GM23248 (cell line): ENCODE measurements at regions not wholly inside any gene's neighbourhood (a gene's known extent, or its start where the extent isn't known, plus 50 kb on each side); places are given as distances from the start of the nearest gene placed in this dataset.

Experiments
- DNase-seq: peaks from one replicate; pipeline ENCODE4 v3.0.0-alpha.2; 2015
- H2AFZ ChIP-seq: fragments of 200-600 bp; sonication (generic); 2 replicates; pipeline ENCODE4 v1.6.1; 2016; ENCODE audit warnings: antibody characterized with exemption
- H3F3A ChIP-seq: fragments of 200-600 bp; sonication (generic); 2 replicates; pipeline ENCODE4 v1.6.1; 2016; ENCODE audit warnings: mild to moderate bottlenecking, antibody characterized with exemption, mixed run types; ENCODE audit not compliant: insufficient read depth
- H3K27ac ChIP-seq: fragments of 200-600 bp; sonication (generic); 2 replicates; pipeline ENCODE4 v1.5.1; 2016; ENCODE audit warnings: mild to moderate bottlenecking
- H3K27me3 ChIP-seq: fragments of 200-600 bp; sonication (generic); replicated peaks from 2 replicates; pipeline ENCODE4 v1.6.1; 2016; ENCODE audit warnings: mild to moderate bottlenecking; ENCODE audit not compliant: insufficient read depth
- H3K36me3 ChIP-seq: fragments of 200-600 bp; sonication (generic); 2 replicates; pipeline ENCODE4 v1.6.1; 2016; ENCODE audit warnings: low read depth, mild to moderate bottlenecking
- H3K4me1 ChIP-seq: fragments of 200-600 bp; sonication (generic); 2 replicates; pipeline ENCODE4 v1.6.1; 2016; ENCODE audit warnings: mild to moderate bottlenecking; ENCODE audit not compliant: insufficient read depth
- H3K4me2 ChIP-seq: fragments of 200-600 bp; sonication (generic); one replicate; pipeline ENCODE4 v1.6.1; 2016; ENCODE audit warnings: mild to moderate bottlenecking; ENCODE audit not compliant: unreplicated experiment
- H3K4me3 ChIP-seq: fragments of 200-600 bp; sonication (generic); 2 replicates; pipeline ENCODE4 v1.5.1; 2016; ENCODE audit warnings: mild to moderate bottlenecking
- H3K79me2 ChIP-seq: fragments of 200-600 bp; sonication (generic); 2 replicates; pipeline ENCODE4 v1.6.1; 2016; ENCODE audit warnings: mild to moderate bottlenecking; ENCODE audit not compliant: insufficient read depth
- H3K9ac ChIP-seq: fragments of 200-600 bp; sonication (generic); 2 replicates; pipeline ENCODE4 v1.6.1; 2016; ENCODE audit warnings: mild to moderate bottlenecking
- H3K9me2 ChIP-seq: fragments of 200-600 bp; sonication (generic); 2 replicates; pipeline ENCODE4 v1.6.1; 2016; ENCODE audit warnings: mixed run types, mild to moderate bottlenecking, moderate library complexity; ENCODE audit not compliant: insufficient read depth
- H3K9me3 ChIP-seq: fragments of 200-600 bp; sonication (generic); one replicate; pipeline ENCODE4 v1.6.1; 2017; ENCODE audit warnings: low read depth
- H4K20me1 ChIP-seq: fragments of 200-600 bp; sonication (generic); 2 replicates; pipeline ENCODE4 v1.6.0; 2016; ENCODE audit not compliant: insufficient read depth
- EZH2 ChIP-seq: fragments of 200-600 bp; sonication (generic); IDR thresholded peaks from 2 replicates; pipeline ENCODE4 v1.6.1; 2018; ENCODE audit warnings: antibody characterized with exemption, mild to moderate bottlenecking; ENCODE audit not compliant: insufficient read depth, poor library complexity, severe bottlenecking
- EZH2phosphoT487 ChIP-seq: fragments of 200-600 bp; sonication (generic); IDR thresholded peaks from 2 replicates; pipeline ENCODE4 v1.6.1; 2018; ENCODE audit warnings: antibody characterized with exemption, moderate library complexity, mild to moderate bottlenecking, low read depth; ENCODE audit not compliant: insufficient read depth
- WGBS, 2 experiments: methylation state at CpG; one replicate each; pipeline ENCODE4 v1.1.6; 2015 to 2017; ENCODE audit warnings: low lambda C conversion rate in 2 of 2, low coverage in 1 of 2; ENCODE audit errors: missing lambda C conversion rate in 2 of 2; 5-methylcytosine and 5-hydroxymethylcytosine counted together
- in situ Hi-C: fragments of 300-500 bp; cut with MboI; formaldehyde crosslinking; loops from 2 replicates; pipeline ENCODE4 v1.15.0; 2020

- no peaks in the 10 kb centered on the region for H3K4me1 ChIP-seq
- no peak overlapping the region for H3K9ac ChIP-seq
- WGBS, 2 experiments, result 2 to 3% methylated on average over 8 of the region's 8 CpGs
- H3K36me3 ChIP-seq, result no peaks in the 10 kb centered on the region
- no peaks in the 10 kb centered on the region for H4K20me1 ChIP-seq
- no peaks in the 10 kb centered on the region for H3K9me3 ChIP-seq
- no peaks in the 10 kb centered on the region for H3K9me2 ChIP-seq
- TF ChIP-seq EZH2, result no peak
- TF ChIP-seq EZH2phosphoT487, result no peak
- no peak overlapping the region for H3K27ac ChIP-seq
- H3K79me2 ChIP-seq, result no peaks in the 10 kb centered on the region
- H3K27me3 ChIP-seq, result no peaks in the 10 kb centered on the region
- peak; percentile 55 for DNase-seq
- H2AFZ ChIP-seq, result no peak overlapping the region
- H3K4me2 ChIP-seq, result no peak overlapping the region
- in situ Hi-C loops, result no loop called here
- H3F3A ChIP-seq, result no peaks in the 10 kb centered on the region
- H3K4me3 ChIP-seq, result no peak overlapping the region
Observed at GRCh38 chr9:89902450-89903140, 297.8 kb downstream of the GADD45G start.

- Histone ChIP-seq H3K27ac (no peak overlapping the region), H2AFZ (no peak overlapping the region), H3K9me2 (no peaks in the 10 kb centered on the region), H3K9me3 (no peaks in the 10 kb centered on the region), H3K79me2 (no peaks in the 10 kb centered on the region), H3K4me2 (no peak overlapping the region), H3F3A (no peaks in the 10 kb centered on the region), H3K27me3 (no peaks in the 10 kb centered on the region), H3K4me1 (no peaks in the 10 kb centered on the region), H3K9ac (no peak overlapping the region), H4K20me1 (no peaks in the 10 kb centered on the region), H3K36me3 (no peaks in the 10 kb centered on the region), H3K4me3 (no peak overlapping the region)
- no peak for DNase-seq
- in situ Hi-C loops, result no loop called here
- TF ChIP-seq EZH2phosphoT487, result no peak
- TF ChIP-seq EZH2, result no peak
- WGBS, 2 experiments, result 46 to 49% methylated on average over 3 of the region's 3 CpGs
Observed at GRCh38 chr9:89903141-89903475, 298.3 kb downstream of the GADD45G start.

GRCh38 chr9:89905606-89906338 lies 301.0 kb downstream of the GADD45G start:
- no peak for TF ChIP-seq EZH2phosphoT487
- TF ChIP-seq EZH2, result no peak
- H2AFZ ChIP-seq, result no peak overlapping the region
- H3K36me3 ChIP-seq, result no peaks in the 10 kb centered on the region
- H3K4me1 ChIP-seq, result no peaks in the 10 kb centered on the region
- H3K9ac ChIP-seq, result no peak overlapping the region
- H3K4me3 ChIP-seq, result no peak overlapping the region
- 64 to 71% methylated on average over 5 of the region's 5 CpGs for WGBS, 2 experiments
- no peaks in the 10 kb centered on the region for H3K27me3 ChIP-seq
- no peaks in the 10 kb centered on the region for H3F3A ChIP-seq
- no peaks in the 10 kb centered on the region for H4K20me1 ChIP-seq
- DNase-seq, result no peak
- H3K27ac ChIP-seq, result no peak overlapping the region
- no peak overlapping the region for H3K4me2 ChIP-seq
- no peaks in the 10 kb centered on the region for H3K79me2 ChIP-seq
- H3K9me2 ChIP-seq, result no peaks in the 10 kb centered on the region
- in situ Hi-C loops, result no loop called here
- no peaks in the 10 kb centered on the region for H3K9me3 ChIP-seq

GRCh38 chr9:89911721-89912604 lies 307.2 kb downstream of the GADD45G start:
- no peak overlapping the region for H3K9ac ChIP-seq
- no peak overlapping the region for H3K27ac ChIP-seq
- H4K20me1 ChIP-seq, result no peaks in the 10 kb centered on the region
- H3K27me3 ChIP-seq, result no peaks in the 10 kb centered on the region
- no peak overlapping the region for H3K4me3 ChIP-seq
- peak; percentile 34 for DNase-seq
- no peaks in the 10 kb centered on the region for H3K4me1 ChIP-seq
- H3F3A ChIP-seq, result no peaks in the 10 kb centered on the region
- H3K36me3 ChIP-seq, result no peaks in the 10 kb centered on the region
- H3K4me2 ChIP-seq, result no peak overlapping the region
- no peaks in the 10 kb centered on the region for H3K9me3 ChIP-seq
- no peak overlapping the region for H2AFZ ChIP-seq
- 65 to 71% methylated on average over 9 of the region's 9 CpGs for WGBS, 2 experiments
- no peaks in the 10 kb centered on the region for H3K79me2 ChIP-seq
- H3K9me2 ChIP-seq, result no peaks in the 10 kb centered on the region
- in situ Hi-C loops, result no loop called here
- TF ChIP-seq EZH2phosphoT487, result no peak
- TF ChIP-seq EZH2, result no peak
